ENCODE measurements at regions not wholly inside any gene's neighbourhood (a gene's known extent, or its start where the extent isn't known, plus 50 kb on each side); places are given as distances from the start of the nearest gene placed in this dataset.

DNA sequence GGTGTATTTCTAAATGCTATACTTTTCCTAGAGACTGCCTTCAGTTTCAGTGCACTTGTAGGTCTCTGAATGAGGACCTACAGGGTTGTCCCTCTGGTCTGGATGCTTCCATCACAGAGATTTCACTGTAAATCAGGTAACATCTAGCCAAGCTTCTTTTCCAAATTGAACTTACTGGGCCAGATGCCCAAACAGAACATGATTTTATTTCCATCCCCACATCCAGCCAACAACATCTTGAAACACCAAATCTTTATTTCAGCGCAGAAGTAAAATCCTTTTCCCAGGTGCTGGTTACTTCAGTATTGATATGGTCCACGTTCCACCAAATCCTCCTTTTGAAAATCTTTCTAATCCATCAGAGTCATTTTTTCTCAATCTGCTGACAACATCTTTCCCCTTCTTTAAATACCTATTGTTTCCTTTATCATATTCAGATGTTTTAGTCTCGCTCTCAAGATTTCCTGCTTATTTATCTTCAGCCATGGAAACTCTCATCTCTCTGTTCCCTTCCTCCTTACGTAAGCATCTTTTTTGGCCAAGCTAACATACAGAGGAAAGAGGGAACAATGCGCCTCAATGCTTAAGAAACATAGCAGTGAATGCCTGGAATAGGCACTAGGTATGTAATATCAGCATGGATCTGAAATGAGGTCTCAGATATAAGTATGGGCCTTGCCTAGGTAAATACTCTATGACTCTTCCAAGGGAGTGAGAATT, 201.2 kb upstream of the MTNR1B start:
- Mint-ChIP-seq H3K9me3 (no peaks in the 10 kb centered on the region), H3K4me1 (peaks cover 20% of the 10 kb centered on the region), H3K27me3 (peaks cover 80% of the 10 kb centered on the region), H3K4me3 (no peak overlapping the region), H3K27ac (no peak overlapping the region)
- DNase-seq (no peak), ATAC-seq (no peak)

DNA sequence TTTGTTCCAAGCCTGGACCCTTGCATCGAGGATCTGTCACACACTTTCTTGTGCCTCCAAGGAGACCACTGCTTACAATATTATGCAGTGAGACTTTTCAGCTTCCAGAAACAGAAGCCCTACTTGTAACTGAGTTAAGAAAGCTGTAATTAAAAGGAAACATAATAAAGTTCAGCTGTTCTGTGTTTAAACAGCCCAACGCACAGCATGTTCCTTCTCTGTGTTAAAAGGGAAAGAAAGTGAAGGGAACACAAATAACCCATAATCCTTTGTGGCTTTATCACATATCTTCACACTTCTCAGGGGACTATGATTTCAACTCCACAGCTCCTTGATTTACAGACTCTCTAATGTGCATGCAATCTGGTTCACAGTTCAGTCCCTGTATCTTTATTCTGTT, 200.3 kb upstream of the MTNR1B start:
- H3K27ac Mint-ChIP-seq: no peak overlapping the region
- peaks cover 20% of the 10 kb centered on the region for H3K4me1 Mint-ChIP-seq
- DNase-seq (no peak), ATAC-seq (no peak)
- H3K9me3 Mint-ChIP-seq: no peaks in the 10 kb centered on the region
- no peak overlapping the region for H3K4me3 Mint-ChIP-seq
- peaks cover 77% of the 10 kb centered on the region for H3K27me3 Mint-ChIP-seq

DNA sequence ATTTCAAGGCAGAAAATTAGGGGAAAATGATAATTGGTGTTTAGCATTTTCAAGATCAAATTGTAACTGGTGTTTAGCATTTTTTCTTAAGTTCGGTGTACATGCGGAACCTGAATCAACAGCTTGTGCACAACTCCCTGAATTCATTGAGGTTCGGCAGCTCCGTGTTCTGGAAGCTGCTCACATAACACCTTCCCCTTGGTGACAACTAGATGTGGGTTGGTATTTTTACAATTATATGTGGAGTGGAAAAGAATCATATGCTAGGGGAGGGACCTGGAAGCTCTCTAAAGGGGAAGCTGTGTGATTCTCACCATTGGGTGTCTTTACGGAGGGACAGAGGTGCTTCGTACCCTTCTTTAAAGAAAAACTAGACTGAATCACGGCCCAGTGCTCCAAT, 199.0 kb upstream of the MTNR1B start:
- H3K9me3 Mint-ChIP-seq: no peaks in the 10 kb centered on the region
- no peak for ATAC-seq
- H3K27ac Mint-ChIP-seq: no peak overlapping the region
- H3K4me1 Mint-ChIP-seq: peaks cover 20% of the 10 kb centered on the region
- H3K27me3 Mint-ChIP-seq: peaks cover 64% of the 10 kb centered on the region
- DNase-seq: no peak
- no peak overlapping the region for H3K4me3 Mint-ChIP-seq

DNA sequence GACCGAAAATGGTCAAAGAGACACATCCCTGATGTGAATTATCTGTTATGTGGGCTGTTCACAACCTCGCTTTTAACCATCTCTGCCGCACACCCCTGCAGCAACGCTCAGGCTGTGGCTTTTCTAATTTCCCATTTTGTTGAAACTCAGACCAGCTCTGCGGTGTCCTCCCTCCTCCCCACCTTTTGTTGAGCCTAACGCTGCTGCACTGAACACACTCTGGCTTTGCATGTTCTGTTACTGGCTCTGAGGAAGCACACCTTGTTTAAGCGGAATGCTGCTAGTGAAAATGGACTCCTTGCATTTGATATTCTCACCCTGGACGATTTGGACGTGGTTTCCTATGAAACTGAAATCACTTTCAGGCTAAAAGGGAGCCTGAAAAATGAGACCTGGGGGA, 198.5 kb upstream of the MTNR1B start:
- H3K9me3 Mint-ChIP-seq: no peaks in the 10 kb centered on the region
- peaks cover 15% of the 10 kb centered on the region for H3K4me1 Mint-ChIP-seq
- no peak for DNase-seq
- H3K4me3 Mint-ChIP-seq: no peak overlapping the region
- peaks cover 58% of the 10 kb centered on the region for H3K27me3 Mint-ChIP-seq
- peak; percentile 46 for ATAC-seq
- no peak overlapping the region for H3K27ac Mint-ChIP-seq

DNA sequence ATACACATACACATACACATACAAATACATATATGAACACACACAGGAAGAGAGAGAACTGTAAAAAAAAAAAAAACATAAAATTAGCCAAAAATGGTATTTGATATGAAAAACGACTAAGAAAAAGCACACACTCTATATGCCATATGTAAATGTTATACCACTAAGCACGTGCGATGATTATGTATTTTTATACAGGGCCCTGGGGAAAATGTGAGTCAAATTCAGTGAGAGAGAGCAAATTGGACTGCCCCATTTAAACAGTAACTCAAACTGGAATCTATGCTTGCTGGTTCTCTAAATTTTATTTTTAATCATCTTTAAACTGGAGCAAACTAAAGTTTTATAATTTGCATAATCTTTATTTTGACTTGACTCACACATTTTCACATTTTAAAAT, 197.8 kb upstream of the MTNR1B start:
- DNase-seq (no peak), ATAC-seq (no peak)
- Mint-ChIP-seq H3K4me1 (peaks cover 7% of the 10 kb centered on the region), H3K4me3 (no peak overlapping the region), H3K9me3 (no peaks in the 10 kb centered on the region), H3K27ac (no peak overlapping the region), H3K27me3 (peaks cover 52% of the 10 kb centered on the region)

DNA sequence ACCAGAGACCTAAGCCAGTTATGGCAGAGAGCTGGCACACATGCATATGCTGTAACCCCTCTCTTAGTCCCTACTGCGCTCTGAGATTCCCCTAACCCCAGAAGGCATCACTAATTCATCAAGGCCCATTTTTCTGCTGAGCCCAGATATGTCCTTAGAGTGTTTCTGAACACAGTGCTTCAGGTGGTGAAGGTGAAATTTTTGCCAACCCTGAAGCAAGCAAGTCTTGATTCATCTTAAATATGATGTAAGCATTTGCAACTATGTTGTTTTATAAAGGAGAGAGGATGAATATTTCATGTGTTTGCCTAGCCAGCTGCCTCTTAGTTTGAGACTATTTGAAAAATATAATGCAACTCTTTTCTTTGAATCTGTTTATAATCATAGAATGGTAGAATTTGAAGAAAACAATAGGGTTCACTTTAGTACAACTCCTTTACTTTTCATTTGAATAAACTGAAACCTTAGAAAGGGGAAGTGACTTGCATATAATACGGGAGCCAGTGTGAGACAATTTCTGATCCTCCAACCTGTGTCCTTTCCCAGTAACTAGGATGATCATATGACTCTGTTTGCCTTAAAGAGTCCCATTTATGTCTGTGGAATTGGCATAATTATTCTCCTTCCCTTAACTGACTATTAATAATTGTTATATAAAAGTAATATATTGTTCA, 194.3 kb upstream of the MTNR1B start:
- H3K4me1 Mint-ChIP-seq: peaks cover 7% of the 10 kb centered on the region
- H3K4me3 Mint-ChIP-seq: no peak overlapping the region
- H3K9me3 Mint-ChIP-seq: no peaks in the 10 kb centered on the region
- peaks cover 20% of the 10 kb centered on the region for H3K27me3 Mint-ChIP-seq
- ATAC-seq: no peak
- no peak for DNase-seq
- no peak overlapping the region for H3K27ac Mint-ChIP-seq

DNA sequence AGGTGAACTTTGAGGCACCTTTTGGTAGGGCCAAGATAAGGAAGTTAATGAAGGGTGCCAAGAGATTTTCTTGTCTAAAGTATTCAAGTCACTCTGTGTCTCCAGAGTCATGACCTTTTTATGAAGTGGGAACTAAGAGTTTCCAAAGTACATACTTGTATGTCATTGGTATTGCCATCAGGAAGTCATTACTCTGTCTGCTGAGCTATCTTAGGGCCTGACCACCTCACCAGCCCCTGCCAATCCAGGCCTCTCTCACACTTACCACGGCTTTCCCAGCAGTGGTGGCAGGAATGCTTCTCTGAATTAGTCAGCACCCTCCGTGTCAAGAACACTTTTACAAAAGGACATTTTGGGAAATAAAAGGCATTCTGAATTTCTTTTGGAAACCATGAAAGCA, 192.8 kb upstream of the MTNR1B start:
- DNase-seq (no peak), ATAC-seq (no peak)
- no peak overlapping the region for H3K4me3 Mint-ChIP-seq
- H3K27me3 Mint-ChIP-seq: peaks cover 4% of the 10 kb centered on the region
- H3K4me1 Mint-ChIP-seq: no peaks in the 10 kb centered on the region
- no peak overlapping the region for H3K27ac Mint-ChIP-seq
- H3K9me3 Mint-ChIP-seq: no peaks in the 10 kb centered on the region

DNA sequence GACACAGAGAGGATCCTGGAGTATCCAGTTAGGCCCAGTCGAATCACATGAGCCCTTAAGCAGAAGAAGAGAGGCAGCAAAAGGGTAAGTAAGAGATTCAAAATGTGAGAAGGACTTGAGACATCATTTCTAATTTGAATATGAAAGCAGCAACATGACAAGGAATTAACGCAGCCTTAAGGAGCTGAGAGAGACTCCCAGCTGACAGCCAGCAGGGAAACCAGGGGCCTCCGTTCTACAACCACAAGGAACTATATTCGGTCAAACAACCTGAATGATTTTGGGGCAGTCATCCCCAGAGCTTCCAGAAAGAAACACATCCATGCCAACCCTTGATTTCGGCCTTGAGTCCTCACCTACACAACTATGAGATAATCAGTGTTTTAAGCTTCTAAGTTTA, 189.7 kb upstream of the MTNR1B start:
- ATAC-seq (no peak), DNase-seq (no peak)
- no peaks in the 10 kb centered on the region for H3K4me1 Mint-ChIP-seq
- no peak overlapping the region for H3K4me3 Mint-ChIP-seq
- H3K27me3 Mint-ChIP-seq: peaks cover 7% of the 10 kb centered on the region
- no peaks in the 10 kb centered on the region for H3K9me3 Mint-ChIP-seq
- H3K27ac Mint-ChIP-seq: no peak overlapping the region

DNA sequence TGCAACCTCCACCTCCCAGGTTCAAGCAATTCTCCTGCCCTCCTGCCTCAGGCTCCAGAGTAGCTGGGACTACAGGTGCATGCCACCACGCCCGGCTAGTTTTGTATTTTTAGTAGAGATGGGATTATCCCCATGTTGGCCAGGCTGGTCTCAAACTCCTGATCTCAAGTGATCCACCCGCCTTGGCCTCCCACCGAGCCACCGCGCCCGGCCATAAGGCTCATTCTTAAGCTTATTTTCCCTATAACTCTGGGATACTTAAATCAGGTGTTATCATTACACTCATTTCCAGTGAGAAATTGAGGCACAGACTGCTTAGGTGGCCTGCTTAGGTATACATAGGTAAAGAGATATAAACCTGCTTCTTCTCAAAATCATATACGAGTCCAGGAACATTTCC, 188.3 kb upstream of the MTNR1B start:
- H3K4me1 Mint-ChIP-seq: no peaks in the 10 kb centered on the region
- peaks cover 10% of the 10 kb centered on the region for H3K27me3 Mint-ChIP-seq
- H3K27ac Mint-ChIP-seq: no peak overlapping the region
- H3K4me3 Mint-ChIP-seq: no peak overlapping the region
- ATAC-seq: no peak
- no peak for DNase-seq
- no peaks in the 10 kb centered on the region for H3K9me3 Mint-ChIP-seq

DNA sequence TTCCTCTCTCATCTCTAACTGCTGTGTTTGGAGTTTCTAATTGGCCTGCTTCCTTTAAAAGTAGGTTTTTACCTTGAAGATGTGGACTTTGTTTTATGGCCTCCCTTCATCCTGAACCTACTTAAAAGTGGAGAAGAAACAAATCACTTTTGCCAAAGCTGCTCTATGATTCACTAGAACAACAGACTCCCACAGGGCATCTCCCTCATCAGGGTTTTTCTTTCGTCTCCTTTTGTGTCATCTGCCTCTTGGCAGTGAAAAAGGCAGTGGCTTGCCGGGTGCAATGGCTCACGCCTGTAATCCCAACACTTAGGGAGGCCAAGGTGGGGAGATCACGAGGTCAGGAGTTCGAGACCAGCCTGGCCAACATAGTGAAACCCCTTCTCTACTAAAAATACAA, 186.6 kb upstream of the MTNR1B start:
- peaks cover 10% of the 10 kb centered on the region for H3K27me3 Mint-ChIP-seq
- no peaks in the 10 kb centered on the region for H3K4me1 Mint-ChIP-seq
- H3K27ac Mint-ChIP-seq: no peak overlapping the region
- no peaks in the 10 kb centered on the region for H3K9me3 Mint-ChIP-seq
- H3K4me3 Mint-ChIP-seq: no peak overlapping the region
- DNase-seq (no peak), ATAC-seq (no peak)

DNA sequence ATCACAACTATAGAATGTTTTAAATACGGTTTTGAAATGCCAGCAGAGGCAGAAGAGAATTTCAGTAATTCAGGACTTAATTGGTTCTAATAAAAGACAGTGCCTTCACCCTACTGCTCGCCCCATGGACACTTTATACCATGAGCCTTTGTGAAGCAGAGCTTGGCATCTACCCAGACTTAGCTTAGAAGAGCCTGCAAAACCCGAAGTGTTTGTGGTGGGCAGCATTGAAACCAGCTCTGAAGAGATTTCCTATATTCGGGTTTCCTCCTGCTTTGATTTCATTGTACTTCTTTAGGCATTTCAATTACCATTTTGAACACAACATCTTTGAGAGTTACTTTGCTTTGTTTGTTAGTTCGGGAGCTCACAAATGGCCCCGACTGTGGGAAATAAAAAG, 185.1 kb upstream of the MTNR1B start:
- H3K27me3 Mint-ChIP-seq: peaks cover 10% of the 10 kb centered on the region
- H3K27ac Mint-ChIP-seq: no peak overlapping the region
- H3K4me1 Mint-ChIP-seq: no peaks in the 10 kb centered on the region
- ATAC-seq (no peak), DNase-seq (no peak)
- no peak overlapping the region for H3K4me3 Mint-ChIP-seq
- H3K9me3 Mint-ChIP-seq: no peaks in the 10 kb centered on the region

DNA sequence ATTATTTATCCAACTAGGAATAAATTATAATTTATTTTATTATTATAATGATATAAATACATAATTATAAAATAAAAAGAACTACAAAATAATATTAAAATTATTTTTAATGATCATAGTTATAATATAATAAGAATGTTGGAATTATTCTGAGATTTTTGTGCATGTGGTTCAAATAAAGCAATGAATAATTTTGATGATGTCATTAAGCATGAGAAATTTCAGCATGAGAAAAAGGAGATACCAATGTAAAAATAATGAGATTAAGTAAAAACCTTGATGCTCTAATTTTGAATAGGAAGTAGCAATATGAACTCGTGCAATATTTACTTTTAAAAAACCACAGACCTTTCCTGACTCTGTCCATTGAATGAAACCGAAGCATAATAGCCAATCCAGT, 181.8 kb upstream of the MTNR1B start:
- ATAC-seq: no peak

DNA sequence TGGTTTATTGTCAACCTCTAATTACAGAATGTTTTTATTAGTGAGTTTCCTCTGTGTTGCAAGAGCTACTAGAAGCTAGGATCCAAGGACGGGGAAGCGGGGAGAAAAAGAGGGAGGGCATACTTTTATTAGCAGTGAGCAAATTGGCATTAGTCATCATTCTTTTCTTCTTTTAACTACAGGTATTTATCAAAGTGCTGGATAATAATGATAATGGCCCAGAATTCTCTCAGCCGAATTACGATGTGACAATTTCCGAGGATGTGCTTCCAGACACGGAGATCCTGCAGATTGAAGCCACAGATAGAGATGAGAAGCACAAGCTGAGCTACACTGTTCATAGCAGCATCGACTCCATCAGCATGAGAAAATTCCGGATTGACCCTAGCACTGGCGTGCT, 179.7 kb upstream of the MTNR1B start:
- ATAC-seq (no peak), DNase-seq (no peak)
- peaks cover 3% of the 10 kb centered on the region for H3K27me3 Mint-ChIP-seq
- H3K4me1 Mint-ChIP-seq: no peaks in the 10 kb centered on the region
- H3K9me3 Mint-ChIP-seq: no peaks in the 10 kb centered on the region
- H3K27ac Mint-ChIP-seq: no peak overlapping the region
- H3K4me3 Mint-ChIP-seq: no peak overlapping the region

More for the DNA sequence above, 181.8 kb upstream of the MTNR1B start:
- H3K4me3 Mint-ChIP-seq: no peak overlapping the region
- H3K27ac Mint-ChIP-seq: no peak overlapping the region
- no peak for DNase-seq
- no peaks in the 10 kb centered on the region for H3K9me3 Mint-ChIP-seq
- no peaks in the 10 kb centered on the region for H3K4me1 Mint-ChIP-seq
- peaks cover 10% of the 10 kb centered on the region for H3K27me3 Mint-ChIP-seq

DNA sequence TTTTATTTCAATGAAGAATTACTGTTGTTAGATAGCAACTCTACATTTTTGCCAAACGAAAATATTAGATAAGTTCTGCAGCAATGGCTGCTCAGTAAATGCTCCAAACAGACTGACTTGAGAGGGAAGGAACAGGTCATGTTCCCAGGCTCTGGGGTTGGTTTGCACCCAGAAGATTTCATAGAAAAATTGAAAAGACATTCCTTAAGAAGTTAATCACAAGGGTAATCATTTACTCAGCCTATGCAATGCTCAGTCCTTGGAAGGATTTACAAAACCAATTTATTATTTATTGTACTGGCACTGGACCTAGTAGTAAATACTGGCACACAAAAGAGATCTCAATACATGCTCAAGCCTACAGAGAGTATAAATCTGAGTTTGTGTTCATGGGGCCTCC, 179.1 kb upstream of the MTNR1B start:
- Mint-ChIP-seq H3K27me3 (no peaks in the 10 kb centered on the region), H3K4me1 (no peaks in the 10 kb centered on the region), H3K4me3 (no peak overlapping the region), H3K27ac (no peak overlapping the region), H3K9me3 (no peaks in the 10 kb centered on the region)
- DNase-seq: no peak
- no peak for ATAC-seq

DNA sequence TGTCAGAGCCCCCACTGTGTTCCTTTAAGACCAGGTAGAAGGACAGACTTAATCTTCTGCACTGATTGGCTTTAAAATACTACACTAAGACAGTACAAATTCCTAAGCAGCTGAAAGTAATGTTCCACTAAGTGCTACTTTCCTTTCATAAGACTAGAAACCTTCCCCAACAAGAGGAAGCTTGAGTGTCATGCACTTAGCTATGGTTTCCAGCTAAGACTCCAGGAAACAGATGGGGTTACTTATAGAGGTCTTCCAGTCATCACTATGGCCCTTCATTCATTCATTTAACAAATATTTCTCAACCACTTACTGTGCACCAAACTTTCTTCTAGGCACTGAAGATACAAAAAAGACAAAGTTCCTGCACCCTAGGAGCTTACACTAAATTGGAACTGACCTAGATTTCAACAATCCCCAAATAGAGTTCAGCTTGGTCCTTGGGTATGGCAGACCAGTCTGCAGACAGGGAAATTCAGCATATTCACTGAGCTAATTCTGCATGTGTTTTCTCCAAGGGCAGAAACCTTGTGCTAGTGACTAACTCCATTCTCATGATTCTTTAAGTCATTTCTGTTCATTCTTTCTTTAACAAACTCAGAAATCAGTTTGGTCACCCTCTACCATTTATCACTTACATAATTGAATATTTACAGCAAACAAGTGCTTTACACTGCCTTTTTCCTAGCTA, 178.4 kb upstream of the MTNR1B start:
- H3K27me3 Mint-ChIP-seq: no peaks in the 10 kb centered on the region
- H3K9me3 Mint-ChIP-seq: no peaks in the 10 kb centered on the region
- ATAC-seq (no peak), DNase-seq (no peak)
- no peak overlapping the region for H3K4me3 Mint-ChIP-seq
- H3K4me1 Mint-ChIP-seq: no peaks in the 10 kb centered on the region
- no peak overlapping the region for H3K27ac Mint-ChIP-seq

DNA sequence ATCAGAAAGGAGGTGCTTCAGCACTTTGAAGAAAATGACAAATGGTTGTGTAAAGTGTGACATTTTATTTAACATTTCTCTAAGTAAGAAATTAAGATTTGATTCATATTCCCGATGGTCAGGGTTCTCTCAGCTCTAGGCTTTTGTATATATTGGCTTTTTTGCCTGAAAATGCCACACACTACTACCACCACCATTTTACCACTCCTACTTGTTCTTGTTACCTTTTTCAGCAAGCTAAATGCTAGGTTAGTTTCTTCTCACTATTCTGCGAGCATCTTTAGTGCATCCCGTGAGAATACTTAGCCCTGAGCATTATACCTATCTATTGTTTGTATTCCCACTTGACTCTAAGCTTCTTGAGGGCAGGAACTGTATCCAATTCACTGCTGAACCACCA, 177.6 kb upstream of the MTNR1B start:
- DNase-seq (no peak), ATAC-seq (no peak)
- Mint-ChIP-seq H3K4me3 (no peak overlapping the region), H3K9me3 (no peaks in the 10 kb centered on the region), H3K27ac (no peak overlapping the region), H3K27me3 (no peaks in the 10 kb centered on the region), H3K4me1 (no peaks in the 10 kb centered on the region)
